Stomach (tissue), 4 donors: ENCODE measurements at regions not wholly inside any gene's neighbourhood (a gene's known extent, or its start where the extent isn't known, plus 50 kb on each side); places are given as distances from the start of the nearest gene placed in this dataset.

ENCODE experiments used
- CTCF ChIP-seq, 7 experiments: fragments of 450-650 bp in 4 of 7; fragments of 200-600 bp in 3 of 7; sonication (generic) in 3 of 7; IDR thresholded peaks; one replicate each; pipeline ENCODE4 v1.5.1; 2016 to 2019; ENCODE audit warnings: antibody characterized with exemption in 7 of 7, control low read depth in 2 of 7, mild to moderate bottlenecking in 1 of 7
- EP300 ChIP-seq: sonication (generic); formaldehyde crosslinking; IDR thresholded peaks from one replicate; pipeline ENCODE4 v1.6.1; 2017; ENCODE audit warnings: antibody characterized with exemption
- POLR2A ChIP-seq, 4 donors: fragments of 450-650 bp; IDR thresholded peaks; one replicate each; pipeline ENCODE4 v1.6.1; 2016; ENCODE audit warnings: antibody characterized with exemption in 4 of 4, control low read depth in 2 of 4, mild to moderate bottlenecking in 1 of 4, moderate library complexity in 1 of 4
- POLR2AphosphoS5 ChIP-seq, 3 donors: sonication (generic); formaldehyde crosslinking; IDR thresholded peaks; one replicate each; pipeline ENCODE4 v1.6.1; 2016; ENCODE audit warnings: antibody characterized with exemption in 3 of 3

- TF ChIP-seq CTCF (IDR thresholded peaks at IDR 0.05), result no peak
- TF ChIP-seq EP300, result no peak
- TF ChIP-seq POLR2A (IDR thresholded peaks at IDR 0.05), result no peak
- TF ChIP-seq POLR2AphosphoS5 (IDR thresholded peaks at IDR 0.05), result no peak
Observed at GRCh38 chr21:29436143-29436542, 137.4 kb downstream of the BACH1 start.
